Calu3 (cell line): ENCODE measurements at regions not wholly inside any gene's neighbourhood (a gene's known extent, or its start where the extent isn't known, plus 50 kb on each side); places are given as distances from the start of the nearest gene placed in this dataset.
"Not testable (repeated sequence)": the region's sequence is repeated elsewhere in the genome, so short reads cannot be mapped to it uniquely, and the experiment has no call there.

Experiments
- BruUV-seq: library from RNA; stranded (reverse); fragments of 400-500 nt; replicated peaks from 2 replicates; lab custom pipeline; 2021; lab: Mats Ljungman, UMichigan
- CTCF ChIA-PET: fragments of 300-600 bp; sonication (Branson Sonifier 250); formaldehyde crosslinking; loops from one replicate; lab custom pipeline; 2022; ENCODE audit warnings: antibody characterized with exemption; lab: Charles Lee
- DNase-seq: peaks from one replicate; pipeline ENCODE4 v3.0.0; 2022
- H3K27ac Mint-ChIP-seq: one replicate; pipeline ENCODE4 v1.8.0; 2022; ENCODE audit warnings: mixed read lengths; ENCODE audit not compliant: unreplicated experiment
- H3K27me3 Mint-ChIP-seq: one replicate; pipeline ENCODE4 v1.8.0; 2022; ENCODE audit warnings: mixed read lengths; ENCODE audit not compliant: unreplicated experiment
- H3K36me3 Mint-ChIP-seq: one replicate; pipeline ENCODE4 v1.8.0; 2022; ENCODE audit warnings: mild to moderate bottlenecking, moderate library complexity, mixed read lengths; ENCODE audit not compliant: insufficient read depth, unreplicated experiment
- H3K4me1 Mint-ChIP-seq: one replicate; pipeline ENCODE4 v1.8.0; 2022; ENCODE audit warnings: mild to moderate bottlenecking, low read depth, mixed read lengths; ENCODE audit not compliant: unreplicated experiment
- H3K4me3 Mint-ChIP-seq: one replicate; pipeline ENCODE4 v1.8.0; 2022; ENCODE audit warnings: mild to moderate bottlenecking, low read depth, moderate library complexity, mixed read lengths; ENCODE audit not compliant: unreplicated experiment
- H3K9me3 Mint-ChIP-seq: one replicate; pipeline ENCODE4 v1.8.0; 2022; ENCODE audit warnings: low read depth, mixed read lengths; ENCODE audit not compliant: unreplicated experiment
- intact Hi-C: fragments of 100-400 bp; cut with micrococcal nuclease; formaldehyde crosslinking; loops from one replicate; pipeline ENCODE4 v1.10.0; 2022; ENCODE audit not compliant: unreplicated experiment
- TF ChIP-seq, protein P1 (sequence below): fragments of 200-600 bp; IDR thresholded peaks from one replicate; pipeline ENCODE4 v1.8.0; 2022; ENCODE audit warnings: antibody characterized with exemption; ENCODE audit not compliant: unreplicated experiment

DNA sequence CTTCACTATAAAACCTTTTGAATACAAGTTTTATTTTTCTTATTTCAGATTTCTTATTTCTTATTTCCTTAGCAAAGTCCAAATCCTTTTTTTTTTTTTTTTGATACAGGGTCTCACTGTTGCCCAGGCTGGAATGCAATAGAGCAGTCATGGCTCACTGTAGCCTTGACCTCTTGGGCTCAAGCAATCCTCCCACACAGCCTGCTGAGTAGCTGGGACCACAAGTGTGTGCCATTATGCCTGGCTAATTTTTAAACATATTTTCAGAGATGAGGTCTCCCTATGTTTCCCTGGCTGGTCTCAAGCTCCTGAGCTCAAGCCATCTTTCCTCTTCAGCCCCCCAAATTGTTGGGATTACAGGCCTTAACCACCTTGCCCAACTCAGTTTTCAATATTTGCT is 334.3 kb downstream of the DLEU7 start:
- no TSS peak for BruUV-seq

DNA sequence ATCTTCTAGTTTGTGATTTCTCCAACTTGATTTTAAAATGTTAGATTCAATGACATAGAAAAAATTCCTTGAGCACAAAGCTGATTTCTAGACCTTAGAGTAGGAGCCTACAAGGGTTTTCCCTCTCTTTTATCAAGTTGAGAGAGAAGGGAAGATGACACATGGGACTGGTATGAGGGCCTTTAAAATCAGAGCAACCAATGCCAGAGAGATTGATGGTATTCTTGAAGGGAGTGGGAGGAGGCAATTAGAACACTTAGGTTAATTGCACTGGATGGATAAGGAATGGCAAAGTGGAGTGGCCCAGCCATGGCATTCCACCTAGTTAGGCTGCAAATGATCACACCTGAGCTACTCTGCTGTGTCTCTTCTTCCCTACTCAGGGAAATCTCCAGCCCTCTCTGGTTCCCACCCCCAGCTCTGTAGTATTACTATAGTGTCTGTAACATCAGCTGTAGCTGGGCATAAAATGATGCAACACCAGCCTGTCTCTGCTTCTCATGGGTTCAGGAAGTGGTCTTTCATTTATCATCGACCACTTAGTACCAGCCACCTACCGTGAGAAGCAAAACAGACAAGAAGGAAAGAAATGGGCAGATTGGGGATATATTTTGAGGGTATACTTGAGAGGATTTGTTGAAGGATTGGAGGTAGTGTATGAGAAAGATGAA is 333.6 kb downstream of the DLEU7 start:
- CTCF ChIA-PET = no interaction called here
- intact Hi-C loops = no loop called here
- Mint-ChIP-seq H3K27ac (no peak overlapping the region), H3K9me3 (peaks cover 3% of the 10 kb centered on the region), H3K36me3 (no peaks in the 10 kb centered on the region), H3K27me3 (no peaks in the 10 kb centered on the region), H3K4me3 (no peak overlapping the region), H3K4me1 (no peaks in the 10 kb centered on the region)
- DNase-seq = no peak
- no TSS peak for BruUV-seq
- TF ChIP-seq, protein P1, sequence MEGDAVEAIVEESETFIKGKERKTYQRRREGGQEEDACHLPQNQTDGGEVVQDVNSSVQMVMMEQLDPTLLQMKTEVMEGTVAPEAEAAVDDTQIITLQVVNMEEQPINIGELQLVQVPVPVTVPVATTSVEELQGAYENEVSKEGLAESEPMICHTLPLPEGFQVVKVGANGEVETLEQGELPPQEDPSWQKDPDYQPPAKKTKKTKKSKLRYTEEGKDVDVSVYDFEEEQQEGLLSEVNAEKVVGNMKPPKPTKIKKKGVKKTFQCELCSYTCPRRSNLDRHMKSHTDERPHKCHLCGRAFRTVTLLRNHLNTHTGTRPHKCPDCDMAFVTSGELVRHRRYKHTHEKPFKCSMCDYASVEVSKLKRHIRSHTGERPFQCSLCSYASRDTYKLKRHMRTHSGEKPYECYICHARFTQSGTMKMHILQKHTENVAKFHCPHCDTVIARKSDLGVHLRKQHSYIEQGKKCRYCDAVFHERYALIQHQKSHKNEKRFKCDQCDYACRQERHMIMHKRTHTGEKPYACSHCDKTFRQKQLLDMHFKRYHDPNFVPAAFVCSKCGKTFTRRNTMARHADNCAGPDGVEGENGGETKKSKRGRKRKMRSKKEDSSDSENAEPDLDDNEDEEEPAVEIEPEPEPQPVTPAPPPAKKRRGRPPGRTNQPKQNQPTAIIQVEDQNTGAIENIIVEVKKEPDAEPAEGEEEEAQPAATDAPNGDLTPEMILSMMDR = no peak

More for the DNA sequence above, 334.3 kb downstream of the DLEU7 start:
- Mint-ChIP-seq H3K4me3 (no peak overlapping the region), H3K27me3 (no peaks in the 10 kb centered on the region), H3K9me3 (peaks cover 3% of the 10 kb centered on the region), H3K36me3 (no peaks in the 10 kb centered on the region), H3K27ac (no peak overlapping the region), H3K4me1 (no peaks in the 10 kb centered on the region)
- CTCF ChIA-PET = no interaction called here
- no peak for DNase-seq
- TF ChIP-seq, protein P1 = no peak
- intact Hi-C loops = no loop called here

GRCh38 chr13:50510885-50511545 is 332.5 kb downstream of the DLEU7 start:
- H3K36me3 Mint-ChIP-seq, H3K4me3 Mint-ChIP-seq, H3K27me3 Mint-ChIP-seq, H3K4me1 Mint-ChIP-seq, H3K27ac Mint-ChIP-seq, H3K9me3 Mint-ChIP-seq, DNase-seq, CTCF ChIA-PET, intact Hi-C loops, BruUV-seq: not testable (repeated sequence)

DNA sequence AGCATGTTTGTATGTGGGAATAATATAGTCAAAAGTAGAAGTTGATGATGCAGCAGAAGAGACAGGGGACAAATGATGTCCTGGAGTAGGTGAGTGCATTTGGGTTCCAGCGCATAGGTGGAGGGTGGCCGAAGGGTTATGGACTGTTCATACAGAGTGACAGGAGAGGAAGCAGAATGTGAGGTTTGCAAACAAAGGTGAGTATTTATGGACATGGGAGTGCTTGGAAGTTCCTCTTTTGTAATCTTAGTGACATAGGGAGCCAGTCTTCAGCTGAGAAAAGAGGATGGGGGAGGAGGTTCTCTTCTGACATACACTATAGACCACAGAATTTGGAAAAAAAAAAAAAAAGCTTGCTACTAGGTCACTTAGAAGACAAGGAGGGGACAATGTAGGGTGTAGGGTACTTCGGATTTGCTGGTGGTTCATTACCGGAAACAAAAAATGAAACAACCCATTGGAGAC is 331.6 kb downstream of the DLEU7 start:
- Mint-ChIP-seq H3K4me1 (no peaks in the 10 kb centered on the region), H3K27ac (no peak overlapping the region), H3K4me3 (no peak overlapping the region), H3K9me3 (peaks cover 3% of the 10 kb centered on the region), H3K36me3 (no peaks in the 10 kb centered on the region), H3K27me3 (no peaks in the 10 kb centered on the region)
- CTCF ChIA-PET = interaction anchor here (0.7 to 0.9 kb wide), 2 partner anchors 77 to 535 kb away, joined by 3 read pairs; no protein-coding TSS in a partner anchor
- intact Hi-C loops = no loop called here
- TF ChIP-seq, protein P1 = no peak
- DNase-seq = no peak
- BruUV-seq = no TSS peak
